GM13976 (cell line): ENCODE measurements at regions not wholly inside any gene's neighbourhood (a gene's known extent, or its start where the extent isn't known, plus 50 kb on each side); places are given as distances from the start of the nearest gene placed in this dataset.

Source experiments
- DNase-seq: peaks from one replicate; pipeline ENCODE4 v3.0.0; 2012; ENCODE audit warnings: low spot score
- in situ Hi-C: fragments of 300-500 bp; cut with MboI; formaldehyde crosslinking; loops from one replicate; pipeline ENCODE4 v1.12.0; 2022; ENCODE audit warnings: low sequenced_read_pairs, mixed read lengths, inconsistent platforms; ENCODE audit not compliant: unreplicated experiment
- TF ChIP-seq, protein P1 (sequence below): IDR thresholded peaks from 2 replicates; pipeline ENCODE4 v1.5.1; 2012; ENCODE audit warnings: borderline replicate concordance, mild to moderate bottlenecking; ENCODE audit not compliant: insufficient read depth; ENCODE audit errors: extremely low read depth, missing control alignments, control extremely low read depth

DNA sequence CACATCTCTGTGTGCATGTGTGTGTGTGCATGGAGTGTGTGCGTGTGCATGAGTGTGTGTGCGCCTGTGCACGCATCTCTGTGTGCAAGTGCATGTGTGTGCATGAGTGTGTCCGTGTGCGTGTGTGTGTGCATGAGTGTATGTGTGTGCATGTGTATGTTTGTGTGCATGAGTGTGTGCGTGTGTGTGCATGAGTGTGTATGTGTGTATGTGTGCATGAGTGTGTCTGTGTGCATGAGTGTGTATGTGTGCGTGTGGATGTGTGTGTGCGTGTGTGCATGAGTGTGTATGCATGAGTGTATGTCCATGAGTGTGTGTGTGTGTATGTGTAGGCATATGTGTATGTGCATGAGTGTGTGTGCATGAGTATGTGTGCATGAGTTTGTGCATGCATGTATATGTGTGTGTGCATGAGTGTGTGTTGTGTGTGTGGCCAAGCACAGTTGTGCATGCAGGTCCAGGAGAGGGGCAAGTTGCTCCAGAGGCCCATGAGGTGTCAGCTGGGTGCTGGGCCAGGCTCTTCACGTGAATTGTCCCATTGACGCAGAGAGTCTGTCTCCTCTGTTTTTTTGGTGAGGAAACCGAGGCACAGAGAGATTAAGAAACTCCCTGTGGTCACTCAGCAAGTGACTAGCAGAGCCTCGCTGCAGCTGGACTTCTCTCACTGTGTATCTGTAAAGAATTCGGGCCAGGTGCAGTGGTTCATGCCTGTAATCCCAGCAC is 75.5 kb downstream of the ASB1 start:
- TF ChIP-seq, protein P1, sequence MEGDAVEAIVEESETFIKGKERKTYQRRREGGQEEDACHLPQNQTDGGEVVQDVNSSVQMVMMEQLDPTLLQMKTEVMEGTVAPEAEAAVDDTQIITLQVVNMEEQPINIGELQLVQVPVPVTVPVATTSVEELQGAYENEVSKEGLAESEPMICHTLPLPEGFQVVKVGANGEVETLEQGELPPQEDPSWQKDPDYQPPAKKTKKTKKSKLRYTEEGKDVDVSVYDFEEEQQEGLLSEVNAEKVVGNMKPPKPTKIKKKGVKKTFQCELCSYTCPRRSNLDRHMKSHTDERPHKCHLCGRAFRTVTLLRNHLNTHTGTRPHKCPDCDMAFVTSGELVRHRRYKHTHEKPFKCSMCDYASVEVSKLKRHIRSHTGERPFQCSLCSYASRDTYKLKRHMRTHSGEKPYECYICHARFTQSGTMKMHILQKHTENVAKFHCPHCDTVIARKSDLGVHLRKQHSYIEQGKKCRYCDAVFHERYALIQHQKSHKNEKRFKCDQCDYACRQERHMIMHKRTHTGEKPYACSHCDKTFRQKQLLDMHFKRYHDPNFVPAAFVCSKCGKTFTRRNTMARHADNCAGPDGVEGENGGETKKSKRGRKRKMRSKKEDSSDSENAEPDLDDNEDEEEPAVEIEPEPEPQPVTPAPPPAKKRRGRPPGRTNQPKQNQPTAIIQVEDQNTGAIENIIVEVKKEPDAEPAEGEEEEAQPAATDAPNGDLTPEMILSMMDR, result no peak
- in situ Hi-C loops, result no loop called here
- no peak for DNase-seq

DNA sequence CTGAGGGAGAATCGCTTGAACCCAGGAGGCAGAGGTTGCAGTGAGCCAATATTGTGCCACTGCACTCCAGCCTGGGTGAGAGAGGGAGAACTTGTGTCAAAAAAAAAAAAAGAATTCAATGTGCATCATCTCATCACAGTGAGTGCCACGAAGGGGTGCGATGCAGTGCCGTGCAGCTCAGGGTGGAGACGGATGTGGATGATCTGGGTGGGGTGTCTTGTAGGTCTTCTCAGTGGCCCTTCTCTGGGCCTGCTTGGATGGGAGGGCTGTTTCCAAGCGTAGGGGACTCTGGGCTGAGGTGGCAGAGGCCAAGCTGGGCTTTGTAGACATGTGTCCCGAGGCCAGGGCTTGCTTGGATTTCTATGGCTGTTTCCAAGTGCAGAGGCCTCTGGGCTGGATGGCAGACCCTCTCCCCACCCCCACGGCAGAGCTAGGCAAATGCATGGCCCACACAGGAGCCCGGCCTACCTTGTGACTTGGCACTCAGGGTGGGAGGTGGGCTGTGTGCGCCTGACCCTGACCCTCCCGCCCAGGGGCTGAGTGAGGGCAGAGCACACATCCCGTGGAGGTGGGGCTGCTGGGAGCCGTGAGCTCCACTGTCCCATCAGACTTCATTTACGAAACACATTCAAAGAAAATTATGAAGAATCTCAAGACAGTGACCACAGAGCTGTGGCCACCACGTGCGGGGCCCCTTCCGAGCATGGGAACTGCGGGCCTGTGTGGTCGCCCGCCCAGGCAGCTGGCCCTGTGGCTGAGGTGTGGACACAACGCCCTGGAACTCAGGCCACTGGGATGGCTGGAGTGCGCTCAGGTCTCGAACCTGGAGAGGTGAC is 76.4 kb downstream of the ASB1 start:
- DNase-seq, result no peak
- TF ChIP-seq, protein P1, result no peak
- in situ Hi-C loops, result no loop called here

DNA sequence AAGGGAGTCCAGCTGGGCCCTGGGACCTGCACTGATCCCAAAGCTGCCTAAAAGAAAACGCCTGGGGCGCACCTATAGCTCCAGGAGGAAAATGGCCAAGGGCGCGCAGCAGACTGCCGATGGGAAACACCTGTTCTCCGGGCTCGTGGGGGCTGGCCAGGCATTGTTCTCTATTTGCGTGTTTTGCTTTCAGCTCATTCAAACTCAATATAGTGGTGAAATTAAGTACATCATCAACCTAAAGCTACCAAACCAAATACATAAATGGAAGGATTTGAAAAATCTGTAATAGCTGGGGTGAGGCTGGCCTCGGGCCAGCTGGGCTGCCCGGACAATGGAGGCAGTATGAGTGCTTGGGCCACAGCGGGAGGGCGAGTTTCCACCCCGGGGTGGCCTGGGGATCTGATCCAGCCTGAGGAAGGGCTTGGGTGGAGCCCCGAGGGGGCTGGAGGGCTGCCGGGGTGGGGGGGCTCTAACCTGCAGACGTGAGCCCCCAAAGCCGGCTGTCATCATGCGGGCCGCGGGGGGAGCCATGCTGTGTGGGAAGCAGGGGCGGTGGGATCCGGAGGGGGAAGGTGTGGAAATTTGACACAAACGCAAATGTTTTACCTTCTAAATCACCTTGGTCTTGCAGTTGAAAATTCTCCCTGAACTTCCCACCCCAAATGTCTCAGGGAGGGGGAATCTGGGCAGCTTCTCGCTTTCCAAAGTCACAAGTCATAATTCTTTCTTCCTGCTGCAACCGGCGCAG is 77.6 kb downstream of the ASB1 start:
- no peak for DNase-seq
- TF ChIP-seq, protein P1, result no peak
- in situ Hi-C loops, result no loop called here

DNA sequence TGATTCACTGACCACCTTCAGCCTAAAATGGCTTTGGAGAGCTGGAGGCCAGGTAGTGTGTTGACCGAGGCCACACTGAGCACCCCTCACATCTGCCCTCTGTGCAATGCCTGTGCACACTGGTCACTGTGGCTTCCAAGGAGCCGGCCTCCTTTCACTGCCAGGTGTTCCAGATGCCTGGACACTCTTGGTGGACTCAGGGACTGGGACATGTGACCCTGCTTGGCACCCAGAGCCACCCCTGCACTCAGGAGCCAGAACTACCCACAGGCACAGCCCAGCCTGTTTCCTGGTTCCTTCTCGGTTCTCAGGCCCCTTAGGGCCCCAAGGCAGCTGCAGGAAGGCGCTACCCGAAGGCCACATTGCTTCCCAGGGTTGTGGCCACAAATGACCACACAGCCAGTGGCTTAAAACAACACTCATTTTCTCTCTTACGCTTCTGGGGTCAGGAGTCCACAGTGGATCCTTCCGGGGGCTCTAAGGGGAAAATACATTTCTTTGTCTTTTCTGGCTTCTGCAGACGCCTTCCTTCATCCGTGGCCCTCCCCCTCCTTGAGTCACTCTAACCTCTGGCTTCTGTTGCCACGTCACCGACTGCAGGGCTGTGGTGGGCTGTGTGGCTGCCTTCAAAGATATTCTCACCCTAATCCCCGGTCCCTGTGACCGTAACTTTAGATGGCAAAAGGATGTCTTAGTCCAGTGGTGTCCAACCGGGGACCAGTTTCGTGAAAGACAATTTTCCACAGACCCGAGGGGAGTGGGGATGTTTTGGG is 78.6 kb downstream of the ASB1 start:
- TF ChIP-seq, protein P1, result no peak
- in situ Hi-C loops, result no loop called here
- DNase-seq, result no peak

DNA sequence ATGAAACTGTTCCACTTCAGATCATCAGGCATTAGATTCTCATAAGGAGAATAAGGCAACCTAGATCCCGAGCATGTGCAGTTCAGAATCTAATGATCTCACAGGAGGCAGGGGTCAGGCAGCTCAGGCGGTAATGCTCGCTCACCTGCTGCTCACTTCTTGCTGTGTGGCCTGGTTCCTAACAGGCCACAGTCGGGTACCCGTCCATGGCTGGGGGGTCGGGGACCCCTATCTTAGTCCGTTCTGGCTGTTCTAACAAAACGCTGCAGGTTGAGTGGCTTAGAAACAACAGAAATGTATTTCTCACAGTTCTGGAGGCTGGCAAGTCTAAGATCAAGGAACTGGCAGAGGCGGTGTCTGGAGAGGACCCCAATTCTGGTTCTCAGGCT is 79.2 kb downstream of the ASB1 start:
- no peak for DNase-seq
- TF ChIP-seq, protein P1, result no peak
- in situ Hi-C loops, result no loop called here
